A673 (cell line): ENCODE measurements at regions not wholly inside any gene's neighbourhood (a gene's known extent, or its start where the extent isn't known, plus 50 kb on each side); places are given as distances from the start of the nearest gene placed in this dataset.

Experiments
- BruUV-seq: library from RNA; stranded (reverse); fragments of 400-500 nt; replicated peaks from 2 replicates; lab custom pipeline; 2021; lab: Mats Ljungman, UMichigan
- CTCF ChIA-PET: fragments of 300-600 bp; sonication (Branson Sonifier 250); formaldehyde crosslinking; loops from one replicate; lab custom pipeline; 2022; ENCODE audit warnings: antibody characterized with exemption; lab: Charles Lee
- POLR2A ChIA-PET: fragments of 300-600 bp; sonication (Branson Sonifier 250); formaldehyde crosslinking; loops from one replicate; lab custom pipeline; 2022; ENCODE audit warnings: antibody characterized with exemption; ENCODE audit not compliant: low non-redundant PET; lab: Charles Lee
- DNase-seq: peaks from one replicate; pipeline ENCODE4 v3.0.0-alpha.2; 2015; ENCODE audit warnings: low spot score
- H3K27ac ChIP-seq: fragments of 200-600 bp; sonication (generic); 2 replicates; pipeline ENCODE4 v1.5.1; 2016; ENCODE audit warnings: mixed run types, low read depth, mild to moderate bottlenecking, mixed read lengths, antibody characterized with exemption, low read length; ENCODE audit not compliant: poor library complexity, severe bottlenecking
- H3K27me3 ChIP-seq: fragments of 200-600 bp; sonication (generic); replicated peaks from 2 replicates; pipeline ENCODE4 v1.6.1; 2017; ENCODE audit warnings: mixed run types, low read depth, mild to moderate bottlenecking, mixed read lengths, antibody characterized with exemption, low read length; ENCODE audit not compliant: insufficient read depth, poor library complexity
- H3K36me3 ChIP-seq: fragments of 200-600 bp; sonication (generic); 2 replicates; pipeline ENCODE4 v1.6.1; 2016; ENCODE audit warnings: mixed run types, mild to moderate bottlenecking, mixed read lengths, antibody characterized with exemption, low read length; ENCODE audit not compliant: insufficient read depth, poor library complexity, severe bottlenecking
- H3K4me1 ChIP-seq: fragments of 200-600 bp; sonication (generic); 2 replicates; pipeline ENCODE4 v1.6.1; 2017; ENCODE audit warnings: mixed run types, mild to moderate bottlenecking, mixed read lengths, antibody characterized with exemption, low read length; ENCODE audit not compliant: insufficient read depth, poor library complexity, severe bottlenecking
- H3K4me3 ChIP-seq: fragments of 200-600 bp; sonication (generic); 2 replicates; pipeline ENCODE4 v1.5.1; 2016; ENCODE audit warnings: low read depth, mixed run types, mild to moderate bottlenecking, mixed read lengths, low read length; ENCODE audit not compliant: poor library complexity, severe bottlenecking
- H3K9me3 ChIP-seq: fragments of 200-600 bp; sonication (generic); 2 replicates; pipeline ENCODE4 v1.6.1; 2016; ENCODE audit warnings: mixed run types, low read depth, mild to moderate bottlenecking, mixed read lengths, antibody characterized with exemption, low read length; ENCODE audit not compliant: poor library complexity, severe bottlenecking
- EZH2 ChIP-seq: fragments of 200-600 bp; sonication (generic); IDR thresholded peaks from 2 replicates; pipeline ENCODE4 v1.6.1; 2017; ENCODE audit warnings: borderline replicate concordance, low read depth, mild to moderate bottlenecking, mixed read lengths, antibody characterized with exemption, low read length; ENCODE audit not compliant: poor library complexity, severe bottlenecking
- intact Hi-C: fragments of 100-400 bp; cut with micrococcal nuclease; formaldehyde crosslinking; loops from one replicate; pipeline ENCODE4 v1.10.0; 2022; ENCODE audit not compliant: unreplicated experiment
- TF ChIP-seq, protein P1 (sequence below): fragments of 300-800, 200-600 bp; sonication (generic); conservative IDR thresholded peaks from 2 replicates; pipeline ENCODE4 v1.5.1; 2017; ENCODE audit warnings: low read depth, mild to moderate bottlenecking, antibody characterized with exemption, low read length, moderate library complexity, mixed read lengths

DNA sequence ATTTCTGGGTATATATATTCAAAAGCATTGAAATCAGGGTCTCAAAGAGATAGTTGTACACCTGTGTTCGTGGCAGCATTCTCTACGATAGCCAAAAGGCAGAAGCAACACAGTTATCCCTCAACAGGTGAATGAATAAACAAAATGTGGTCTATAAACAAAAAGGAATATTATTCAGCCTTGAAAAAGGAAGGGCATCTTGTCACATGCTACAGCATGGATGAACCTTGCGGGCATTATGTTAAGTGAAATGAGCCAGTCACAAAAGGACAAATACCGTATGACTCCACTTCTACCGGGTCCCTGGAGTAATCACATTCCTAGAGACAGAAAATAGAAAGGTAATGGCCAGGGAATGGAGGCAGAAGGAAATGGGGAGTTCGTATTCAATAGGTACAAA is 228.8 kb downstream of the SH3BP4 start:
- TF ChIP-seq EZH2: no peak
- TF ChIP-seq, protein P1, sequence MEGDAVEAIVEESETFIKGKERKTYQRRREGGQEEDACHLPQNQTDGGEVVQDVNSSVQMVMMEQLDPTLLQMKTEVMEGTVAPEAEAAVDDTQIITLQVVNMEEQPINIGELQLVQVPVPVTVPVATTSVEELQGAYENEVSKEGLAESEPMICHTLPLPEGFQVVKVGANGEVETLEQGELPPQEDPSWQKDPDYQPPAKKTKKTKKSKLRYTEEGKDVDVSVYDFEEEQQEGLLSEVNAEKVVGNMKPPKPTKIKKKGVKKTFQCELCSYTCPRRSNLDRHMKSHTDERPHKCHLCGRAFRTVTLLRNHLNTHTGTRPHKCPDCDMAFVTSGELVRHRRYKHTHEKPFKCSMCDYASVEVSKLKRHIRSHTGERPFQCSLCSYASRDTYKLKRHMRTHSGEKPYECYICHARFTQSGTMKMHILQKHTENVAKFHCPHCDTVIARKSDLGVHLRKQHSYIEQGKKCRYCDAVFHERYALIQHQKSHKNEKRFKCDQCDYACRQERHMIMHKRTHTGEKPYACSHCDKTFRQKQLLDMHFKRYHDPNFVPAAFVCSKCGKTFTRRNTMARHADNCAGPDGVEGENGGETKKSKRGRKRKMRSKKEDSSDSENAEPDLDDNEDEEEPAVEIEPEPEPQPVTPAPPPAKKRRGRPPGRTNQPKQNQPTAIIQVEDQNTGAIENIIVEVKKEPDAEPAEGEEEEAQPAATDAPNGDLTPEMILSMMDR: no peak
- no TSS peak for BruUV-seq
- Histone ChIP-seq H3K4me1 (no peaks in the 10 kb centered on the region), H3K4me3 (no peak overlapping the region), H3K27ac (no peak overlapping the region), H3K9me3 (no peaks in the 10 kb centered on the region), H3K27me3 (no peaks in the 10 kb centered on the region), H3K36me3 (no peaks in the 10 kb centered on the region)
- intact Hi-C loops: no loop called here
- no peak for DNase-seq
- ChIA-PET POLR2A (no interaction called here), CTCF (no interaction called here)

DNA sequence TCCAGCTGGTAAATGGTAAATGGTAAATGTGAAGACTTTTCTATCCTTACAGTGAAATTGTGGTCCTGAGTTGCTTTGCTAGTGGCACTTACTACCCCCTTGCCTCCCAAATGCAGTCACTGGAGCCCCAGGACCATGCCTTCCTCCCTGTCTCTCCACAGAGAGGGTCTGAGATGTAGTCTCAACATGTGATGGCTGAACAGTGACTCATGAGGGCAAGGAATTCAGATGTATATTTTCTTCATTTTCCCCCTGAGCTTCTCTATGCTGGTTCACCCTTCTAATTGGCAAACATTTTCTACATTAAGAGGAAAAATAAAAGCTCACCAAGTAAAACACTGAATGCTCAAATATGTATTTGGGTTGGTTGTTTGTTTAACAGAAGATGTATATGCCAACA is 232.0 kb downstream of the SH3BP4 start:
- no peak for DNase-seq
- H3K4me1 ChIP-seq: no peaks in the 10 kb centered on the region
- H3K27me3 ChIP-seq: no peaks in the 10 kb centered on the region
- CTCF ChIA-PET: no interaction called here
- TF ChIP-seq, protein P1: no peak
- no peak for TF ChIP-seq EZH2
- H3K27ac ChIP-seq: no peak overlapping the region
- H3K4me3 ChIP-seq: no peak overlapping the region
- POLR2A ChIA-PET: no interaction called here
- no peaks in the 10 kb centered on the region for H3K9me3 ChIP-seq
- intact Hi-C loops: no loop called here
- no peaks in the 10 kb centered on the region for H3K36me3 ChIP-seq
- no TSS peak for BruUV-seq

DNA sequence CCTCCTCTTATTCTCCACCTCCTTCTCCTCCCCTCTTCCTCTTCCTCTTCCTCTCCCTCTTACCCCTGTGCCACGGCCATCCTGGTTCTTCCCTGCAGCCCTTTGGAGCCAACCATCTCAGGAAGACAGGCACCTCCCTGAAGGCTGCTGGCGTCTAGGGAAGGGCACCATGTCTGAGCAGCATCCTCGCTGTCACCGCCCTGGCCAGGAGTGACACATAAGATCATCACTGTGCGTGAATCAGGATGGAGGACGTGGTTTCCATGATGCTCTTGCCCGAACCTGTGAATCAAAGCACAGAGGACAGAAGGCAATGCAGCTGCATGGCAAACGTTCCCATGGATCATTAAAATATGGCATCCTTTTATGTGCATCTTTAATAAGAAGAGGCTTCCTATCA is 236.0 kb downstream of the SH3BP4 start:
- POLR2A ChIA-PET: no interaction called here
- peaks cover 13% of the 10 kb centered on the region for H3K4me1 ChIP-seq
- TF ChIP-seq, protein P1: no peak
- no peak for TF ChIP-seq EZH2
- no TSS peak for BruUV-seq
- no peaks in the 10 kb centered on the region for H3K27me3 ChIP-seq
- CTCF ChIA-PET: no interaction called here
- no peak for DNase-seq
- H3K36me3 ChIP-seq: no peaks in the 10 kb centered on the region
- no peak overlapping the region for H3K27ac ChIP-seq
- H3K9me3 ChIP-seq: no peaks in the 10 kb centered on the region
- H3K4me3 ChIP-seq: no peak overlapping the region
- intact Hi-C loops: no loop called here
